Endodermal cell (in vitro differentiated cells): ENCODE measurements at regions not wholly inside any gene's neighbourhood (a gene's known extent, or its start where the extent isn't known, plus 50 kb on each side); places are given as distances from the start of the nearest gene placed in this dataset.

ENCODE experiments used
- DNase-seq: peaks from one replicate; pipeline ENCODE4 v3.0.0-alpha.2; 2017
- H3K27ac ChIP-seq: 2 replicates; pipeline ENCODE4 v1.5.1; 2013; ENCODE audit warnings: mild to moderate bottlenecking, low read depth, low read length, moderate library complexity
- H3K27me3 ChIP-seq: 2 replicates; pipeline ENCODE4 v1.6.1; 2013; ENCODE audit warnings: mild to moderate bottlenecking, low read length, moderate library complexity; ENCODE audit not compliant: insufficient read depth, control insufficient read depth, poor library complexity, severe bottlenecking
- H3K36me3 ChIP-seq: 2 replicates; pipeline ENCODE4 v1.7.0; 2013; ENCODE audit warnings: mild to moderate bottlenecking, low read length, moderate library complexity; ENCODE audit not compliant: control insufficient read depth, insufficient read depth
- H3K4me1 ChIP-seq: one replicate; pipeline ENCODE4 v1.7.0; 2013; ENCODE audit warnings: low read length; ENCODE audit not compliant: control insufficient read depth, insufficient read depth
- H3K4me3 ChIP-seq: 2 replicates; pipeline ENCODE4 v1.5.1; 2013; ENCODE audit warnings: mild to moderate bottlenecking, low read length, moderate library complexity
- H3K9ac ChIP-seq: 2 replicates; pipeline ENCODE4 v1.6.1; 2013; ENCODE audit warnings: mild to moderate bottlenecking, low read length, moderate library complexity; ENCODE audit not compliant: poor library complexity, severe bottlenecking; ENCODE audit errors: extremely low read depth
- H3K9me3 ChIP-seq: 2 replicates; pipeline ENCODE4 v1.6.1; 2013; ENCODE audit warnings: mild to moderate bottlenecking, low read length, moderate library complexity; ENCODE audit not compliant: control insufficient read depth
- H3K27ac Mint-ChIP-seq: 2 replicates; pipeline ENCODE4 v1.8.0; 2020; ENCODE audit warnings: mixed read lengths
- H3K27me3 Mint-ChIP-seq: 2 replicates; pipeline ENCODE4 v1.8.0; 2021; ENCODE audit warnings: mild to moderate bottlenecking, mixed read lengths; ENCODE audit not compliant: insufficient read depth
- H3K36me3 Mint-ChIP-seq: 2 replicates; pipeline ENCODE4 v1.8.0; 2020; ENCODE audit warnings: low read depth, mixed read lengths
- H3K4me1 Mint-ChIP-seq: 2 replicates; pipeline ENCODE4 v1.8.0; 2020; ENCODE audit warnings: mixed read lengths
- H3K4me3 Mint-ChIP-seq: 2 replicates; pipeline ENCODE4 v1.8.0; 2020; ENCODE audit warnings: mild to moderate bottlenecking, moderate library complexity, mixed read lengths
- H3K9me3 Mint-ChIP-seq: 2 replicates; pipeline ENCODE4 v1.8.0; 2020; ENCODE audit warnings: mild to moderate bottlenecking, mixed read lengths
- WGBS, 2 experiments: methylation state at CpG; one replicate each; pipeline versions ENCODE4 v1.1.5 to v1.1.7; 2013; ENCODE audit warnings: missing lambda C conversion rate in 2 of 2, mixed read lengths in 1 of 2; ENCODE audit not compliant: insufficient coverage in 1 of 2, insufficient read length in 1 of 2; 5-methylcytosine and 5-hydroxymethylcytosine counted together
- TF ChIP-seq, protein P1 (sequence below): fragments of 200-600 bp; sonication (generic); conservative IDR thresholded peaks from 2 replicates; pipeline ENCODE4 v1.5.0; 2021; ENCODE audit warnings: antibody characterized with exemption, mild to moderate bottlenecking

DNA sequence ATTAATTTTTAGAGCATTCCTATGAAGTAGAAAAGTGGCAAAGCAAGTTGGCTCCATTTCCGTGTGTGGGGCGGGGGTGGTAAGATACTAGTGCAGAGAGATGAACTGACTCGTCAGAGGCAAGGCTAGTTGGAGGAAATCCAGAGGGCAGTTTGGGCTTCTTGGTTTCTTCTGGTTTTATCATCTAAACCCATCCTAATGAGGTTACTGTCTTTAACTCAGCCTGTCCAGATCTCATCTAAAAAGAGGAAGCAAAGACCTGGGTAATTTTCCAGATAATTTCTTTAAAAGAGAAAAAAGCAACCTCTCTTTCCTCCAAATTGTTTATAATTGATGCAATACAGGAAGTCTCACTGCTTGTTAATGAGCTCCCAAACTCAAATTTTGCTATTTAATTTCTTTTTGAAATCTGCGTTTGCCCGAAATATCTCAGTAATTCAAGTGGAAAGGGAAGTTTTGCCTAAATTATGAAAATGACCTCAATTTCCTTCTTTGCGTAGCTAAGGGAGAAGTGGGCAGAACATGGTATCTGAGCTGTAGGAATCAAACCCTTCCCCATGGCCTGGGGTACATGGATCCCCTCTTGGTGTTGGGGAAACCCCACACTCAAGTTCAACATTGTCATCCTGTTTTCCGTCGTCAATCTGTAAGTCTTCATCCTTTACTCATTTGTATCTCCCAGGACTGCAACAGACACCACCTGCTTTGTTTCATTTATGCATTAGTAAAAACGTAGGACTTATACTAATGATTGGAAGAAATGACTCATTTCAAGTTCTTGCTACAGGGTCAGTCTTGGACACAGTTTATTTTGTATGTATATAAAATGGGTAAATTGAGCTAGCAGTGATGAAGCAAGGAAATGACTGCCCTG is 89.1 kb upstream of the KLF7 start:
- no peak for DNase-seq
- no peaks in the 10 kb centered on the region for H3K9me3 ChIP-seq
- Mint-ChIP-seq H3K4me1 (peaks cover 41% of the 10 kb centered on the region), H3K9me3 (no peaks in the 10 kb centered on the region), H3K36me3 (no peaks in the 10 kb centered on the region), H3K27ac (no peak overlapping the region), H3K27me3 (peaks cover 2% of the 10 kb centered on the region), H3K4me3 (no peak overlapping the region)
- no peaks in the 10 kb centered on the region for H3K36me3 ChIP-seq
- H3K27ac ChIP-seq, result peak overlapping the region; percentile 94
- H3K9ac ChIP-seq, result no peak overlapping the region
- no peaks in the 10 kb centered on the region for H3K27me3 ChIP-seq
- no peak overlapping the region for H3K4me3 ChIP-seq
- WGBS, 2 experiments, result 92 to 95% methylated on average over 5 to 9 of the region's 9 CpGs
- H3K4me1 ChIP-seq, result peaks cover 16% of the 10 kb centered on the region
- TF ChIP-seq, protein P1, sequence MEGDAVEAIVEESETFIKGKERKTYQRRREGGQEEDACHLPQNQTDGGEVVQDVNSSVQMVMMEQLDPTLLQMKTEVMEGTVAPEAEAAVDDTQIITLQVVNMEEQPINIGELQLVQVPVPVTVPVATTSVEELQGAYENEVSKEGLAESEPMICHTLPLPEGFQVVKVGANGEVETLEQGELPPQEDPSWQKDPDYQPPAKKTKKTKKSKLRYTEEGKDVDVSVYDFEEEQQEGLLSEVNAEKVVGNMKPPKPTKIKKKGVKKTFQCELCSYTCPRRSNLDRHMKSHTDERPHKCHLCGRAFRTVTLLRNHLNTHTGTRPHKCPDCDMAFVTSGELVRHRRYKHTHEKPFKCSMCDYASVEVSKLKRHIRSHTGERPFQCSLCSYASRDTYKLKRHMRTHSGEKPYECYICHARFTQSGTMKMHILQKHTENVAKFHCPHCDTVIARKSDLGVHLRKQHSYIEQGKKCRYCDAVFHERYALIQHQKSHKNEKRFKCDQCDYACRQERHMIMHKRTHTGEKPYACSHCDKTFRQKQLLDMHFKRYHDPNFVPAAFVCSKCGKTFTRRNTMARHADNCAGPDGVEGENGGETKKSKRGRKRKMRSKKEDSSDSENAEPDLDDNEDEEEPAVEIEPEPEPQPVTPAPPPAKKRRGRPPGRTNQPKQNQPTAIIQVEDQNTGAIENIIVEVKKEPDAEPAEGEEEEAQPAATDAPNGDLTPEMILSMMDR, result no peak

DNA sequence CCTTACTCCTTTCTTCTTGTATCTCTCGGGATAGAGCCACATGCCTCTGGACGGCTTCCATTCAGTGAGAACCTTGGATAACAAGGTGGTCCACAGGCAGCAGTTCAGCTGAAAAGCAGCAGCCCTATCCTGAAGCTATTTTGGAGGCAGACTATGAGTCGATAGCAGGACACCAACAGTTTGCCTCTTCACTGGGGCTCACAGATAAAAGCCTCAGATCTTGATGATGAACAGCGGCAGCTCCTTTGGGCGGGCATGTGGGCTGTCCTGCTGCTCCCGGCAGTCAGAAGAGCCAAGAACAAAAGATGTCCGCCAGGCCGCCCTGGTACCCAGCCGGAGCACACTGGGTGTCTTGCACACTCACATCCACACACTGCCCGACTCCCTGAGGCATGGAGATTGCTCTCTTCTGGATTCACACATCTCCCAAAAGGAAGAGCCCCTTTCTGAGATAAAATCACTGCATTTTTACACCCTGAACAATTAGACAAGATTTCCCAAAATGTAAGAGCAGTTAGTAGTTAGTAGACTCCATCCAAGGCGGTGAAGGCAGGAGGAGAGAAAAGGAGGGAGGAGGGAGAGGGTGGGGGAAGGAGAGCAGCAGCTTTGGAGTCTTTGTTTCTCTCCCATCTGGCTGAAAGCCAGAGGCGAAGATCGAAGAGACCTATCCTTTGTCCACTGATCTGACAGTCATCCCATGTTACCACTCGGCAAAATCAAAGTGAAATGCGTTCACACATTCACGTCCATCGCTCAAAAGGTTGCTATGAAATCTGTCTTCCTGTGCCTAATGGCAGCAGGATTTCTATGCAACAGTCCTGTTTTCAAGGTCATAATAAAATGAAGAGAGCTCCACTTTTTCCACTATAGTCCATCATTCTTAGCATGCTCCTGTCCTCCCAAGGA is 90.1 kb upstream of the KLF7 start:
- Mint-ChIP-seq H3K4me3 (no peak overlapping the region), H3K4me1 (peaks cover 41% of the 10 kb centered on the region), H3K27ac (no peak overlapping the region), H3K9me3 (no peaks in the 10 kb centered on the region), H3K36me3 (no peaks in the 10 kb centered on the region), H3K27me3 (peaks cover 2% of the 10 kb centered on the region)
- Histone ChIP-seq H3K4me1 (peaks cover 16% of the 10 kb centered on the region), H3K27ac (peak overlapping the region; percentile 94), H3K36me3 (no peaks in the 10 kb centered on the region), H3K9me3 (no peaks in the 10 kb centered on the region), H3K9ac (no peak overlapping the region), H3K4me3 (no peak overlapping the region), H3K27me3 (no peaks in the 10 kb centered on the region)
- WGBS, 2 experiments, result 89 to 92% methylated on average over 12 to 17 of the region's 17 CpGs
- no peak for DNase-seq
- TF ChIP-seq, protein P1, result no peak

DNA sequence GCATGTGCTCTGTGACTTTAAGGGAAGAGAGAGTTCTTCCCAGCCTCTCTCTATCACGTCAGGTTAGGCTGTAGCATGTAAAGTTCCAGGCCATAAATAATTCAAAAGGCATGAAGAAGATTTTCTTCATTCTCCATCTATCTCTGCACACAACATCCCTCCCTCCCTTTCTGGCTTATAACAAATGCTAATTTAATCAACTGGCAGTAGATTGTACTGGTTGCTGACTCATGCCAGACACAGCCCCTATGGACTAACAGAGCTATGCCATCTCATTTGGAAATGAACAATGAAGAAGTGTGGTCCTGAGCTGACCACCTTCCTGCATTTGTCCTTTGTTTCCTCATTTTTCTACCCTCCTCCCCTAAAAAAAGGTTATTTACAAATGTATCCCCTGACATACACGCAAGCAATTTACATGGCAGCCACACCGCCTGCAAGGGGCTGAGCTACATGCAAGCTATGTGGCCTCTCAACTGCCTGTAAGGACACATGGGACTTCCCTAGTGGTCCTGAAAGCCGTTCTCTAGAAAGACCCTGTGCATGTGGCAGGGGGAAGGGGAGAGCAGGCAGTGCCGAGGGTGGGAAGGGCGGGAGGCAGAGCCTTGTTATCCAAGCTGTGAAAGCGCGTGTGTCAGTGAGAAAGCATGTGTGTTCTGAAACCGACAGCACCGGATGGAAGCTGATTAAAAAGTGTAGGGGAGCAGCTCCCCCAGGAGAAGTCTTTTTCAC is 90.9 kb upstream of the KLF7 start:
- 85 to 89% methylated on average over 9 to 10 of the region's 10 CpGs for WGBS, 2 experiments
- TF ChIP-seq, protein P1, result no peak
- H3K4me1 Mint-ChIP-seq, result peaks cover 41% of the 10 kb centered on the region
- peak; percentile 52 for DNase-seq
- no peaks in the 10 kb centered on the region for H3K9me3 Mint-ChIP-seq
- H3K27ac ChIP-seq, result peak overlapping the region; percentile 94
- no peaks in the 10 kb centered on the region for H3K36me3 Mint-ChIP-seq
- peaks cover 16% of the 10 kb centered on the region for H3K4me1 ChIP-seq
- no peak overlapping the region for H3K9ac ChIP-seq
- no peaks in the 10 kb centered on the region for H3K27me3 ChIP-seq
- H3K27me3 Mint-ChIP-seq, result peaks cover 2% of the 10 kb centered on the region
- H3K4me3 Mint-ChIP-seq, result no peak overlapping the region
- H3K36me3 ChIP-seq, result no peaks in the 10 kb centered on the region
- no peak overlapping the region for H3K4me3 ChIP-seq
- H3K9me3 ChIP-seq, result no peaks in the 10 kb centered on the region
- no peak overlapping the region for H3K27ac Mint-ChIP-seq
